ENCODE measurements at regions not wholly inside any gene's neighbourhood (a gene's known extent, or its start where the extent isn't known, plus 50 kb on each side); places are given as distances from the start of the nearest gene placed in this dataset.

DNA sequence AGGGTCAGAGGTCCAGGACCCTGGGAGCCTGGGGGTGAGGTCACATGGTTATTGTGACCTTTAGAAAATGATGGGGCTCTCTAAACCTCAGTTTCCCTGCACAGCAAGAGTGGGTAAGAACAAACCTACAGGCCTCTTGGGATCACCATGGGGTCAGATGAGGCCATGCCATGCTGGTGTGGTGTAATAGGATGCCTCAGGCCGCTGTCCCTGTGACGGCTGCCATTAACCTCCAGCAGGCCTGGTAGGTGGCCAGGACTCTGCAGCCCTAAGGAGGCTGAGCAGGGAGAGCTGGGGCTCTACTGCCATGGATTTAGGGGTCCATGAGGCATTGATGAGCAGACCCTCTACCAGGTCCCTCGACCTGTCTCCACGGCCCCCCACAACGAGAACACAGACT is 265.5 kb downstream of the CTTN start:
- H3K4me3 ChIP-seq = no peak overlapping the region
- TF ChIP-seq POLR2A (IDR thresholded peaks at IDR 0.05) = no peak
- TF ChIP-seq, protein P1, sequence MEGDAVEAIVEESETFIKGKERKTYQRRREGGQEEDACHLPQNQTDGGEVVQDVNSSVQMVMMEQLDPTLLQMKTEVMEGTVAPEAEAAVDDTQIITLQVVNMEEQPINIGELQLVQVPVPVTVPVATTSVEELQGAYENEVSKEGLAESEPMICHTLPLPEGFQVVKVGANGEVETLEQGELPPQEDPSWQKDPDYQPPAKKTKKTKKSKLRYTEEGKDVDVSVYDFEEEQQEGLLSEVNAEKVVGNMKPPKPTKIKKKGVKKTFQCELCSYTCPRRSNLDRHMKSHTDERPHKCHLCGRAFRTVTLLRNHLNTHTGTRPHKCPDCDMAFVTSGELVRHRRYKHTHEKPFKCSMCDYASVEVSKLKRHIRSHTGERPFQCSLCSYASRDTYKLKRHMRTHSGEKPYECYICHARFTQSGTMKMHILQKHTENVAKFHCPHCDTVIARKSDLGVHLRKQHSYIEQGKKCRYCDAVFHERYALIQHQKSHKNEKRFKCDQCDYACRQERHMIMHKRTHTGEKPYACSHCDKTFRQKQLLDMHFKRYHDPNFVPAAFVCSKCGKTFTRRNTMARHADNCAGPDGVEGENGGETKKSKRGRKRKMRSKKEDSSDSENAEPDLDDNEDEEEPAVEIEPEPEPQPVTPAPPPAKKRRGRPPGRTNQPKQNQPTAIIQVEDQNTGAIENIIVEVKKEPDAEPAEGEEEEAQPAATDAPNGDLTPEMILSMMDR (IDR thresholded peaks at IDR 0.05) = no peak

DNA sequence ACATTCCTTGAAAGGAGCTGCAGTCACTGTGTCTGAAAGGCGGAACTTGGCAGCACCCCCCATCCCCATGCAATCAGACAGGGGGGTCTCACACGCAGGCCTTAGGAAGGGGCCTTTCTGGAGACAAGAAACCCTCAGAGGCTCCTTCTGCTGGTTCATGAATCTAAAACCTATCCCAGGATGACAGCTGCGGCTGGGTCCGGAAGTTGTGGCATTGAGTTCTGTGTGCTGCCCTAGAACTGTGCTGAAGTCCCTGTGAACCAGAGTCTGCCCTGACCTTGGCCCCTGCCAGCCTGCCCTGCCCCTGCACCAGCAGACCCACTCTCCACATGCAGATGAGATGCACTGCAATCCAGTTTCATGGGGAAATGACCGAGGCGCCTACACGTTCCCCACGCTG is 268.0 kb downstream of the CTTN start:
- H3K27ac ChIP-seq = no peak overlapping the region
- no peak overlapping the region for H3K4me3 ChIP-seq
- TF ChIP-seq, protein P1 (IDR thresholded peaks at IDR 0.05) = no peak
- TF ChIP-seq POLR2A (IDR thresholded peaks at IDR 0.05) = no peak
- H3K27me3 ChIP-seq = no peaks in the 10 kb centered on the region
- DNase-seq = no peak
- H3K36me3 ChIP-seq = no peaks in the 10 kb centered on the region
- no peaks in the 10 kb centered on the region for H3K9me3 ChIP-seq
- no peaks in the 10 kb centered on the region for H3K4me1 ChIP-seq

More for the DNA sequence above, 265.5 kb downstream of the CTTN start:
- no peaks in the 10 kb centered on the region for H3K27me3 ChIP-seq
- DNase-seq = no peak
- H3K4me1 ChIP-seq = no peaks in the 10 kb centered on the region
- no peaks in the 10 kb centered on the region for H3K36me3 ChIP-seq
- H3K9me3 ChIP-seq = no peaks in the 10 kb centered on the region
- no peak overlapping the region for H3K27ac ChIP-seq

DNA sequence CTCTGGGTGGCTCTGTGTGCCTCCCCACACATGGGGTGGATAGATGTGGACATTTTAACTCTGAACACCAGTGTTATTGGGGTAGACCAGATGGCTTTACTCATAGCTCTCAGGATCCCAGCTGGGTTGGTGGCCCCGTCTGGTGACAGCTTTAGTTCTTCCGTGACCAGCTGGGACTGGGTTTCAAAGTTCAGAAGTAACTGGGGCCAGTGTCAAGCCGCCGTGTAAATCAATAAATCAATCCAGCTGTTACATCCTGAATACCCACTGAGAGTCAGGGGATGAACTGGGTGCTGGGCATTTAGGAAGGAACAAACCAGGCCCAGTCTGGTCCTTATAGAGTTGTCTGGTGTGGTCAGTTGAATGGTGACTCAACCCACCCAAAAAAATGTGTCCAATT is 269.4 kb downstream of the CTTN start:
- no peaks in the 10 kb centered on the region for H3K9me3 ChIP-seq
- H3K36me3 ChIP-seq = no peaks in the 10 kb centered on the region
- no peak overlapping the region for H3K27ac ChIP-seq
- no peaks in the 10 kb centered on the region for H3K4me1 ChIP-seq
- DNase-seq = no peak
- TF ChIP-seq, protein P1 (IDR thresholded peaks at IDR 0.05) = no peak
- TF ChIP-seq POLR2A (IDR thresholded peaks at IDR 0.05) = no peak
- no peak overlapping the region for H3K4me3 ChIP-seq
- H3K27me3 ChIP-seq = no peaks in the 10 kb centered on the region

DNA sequence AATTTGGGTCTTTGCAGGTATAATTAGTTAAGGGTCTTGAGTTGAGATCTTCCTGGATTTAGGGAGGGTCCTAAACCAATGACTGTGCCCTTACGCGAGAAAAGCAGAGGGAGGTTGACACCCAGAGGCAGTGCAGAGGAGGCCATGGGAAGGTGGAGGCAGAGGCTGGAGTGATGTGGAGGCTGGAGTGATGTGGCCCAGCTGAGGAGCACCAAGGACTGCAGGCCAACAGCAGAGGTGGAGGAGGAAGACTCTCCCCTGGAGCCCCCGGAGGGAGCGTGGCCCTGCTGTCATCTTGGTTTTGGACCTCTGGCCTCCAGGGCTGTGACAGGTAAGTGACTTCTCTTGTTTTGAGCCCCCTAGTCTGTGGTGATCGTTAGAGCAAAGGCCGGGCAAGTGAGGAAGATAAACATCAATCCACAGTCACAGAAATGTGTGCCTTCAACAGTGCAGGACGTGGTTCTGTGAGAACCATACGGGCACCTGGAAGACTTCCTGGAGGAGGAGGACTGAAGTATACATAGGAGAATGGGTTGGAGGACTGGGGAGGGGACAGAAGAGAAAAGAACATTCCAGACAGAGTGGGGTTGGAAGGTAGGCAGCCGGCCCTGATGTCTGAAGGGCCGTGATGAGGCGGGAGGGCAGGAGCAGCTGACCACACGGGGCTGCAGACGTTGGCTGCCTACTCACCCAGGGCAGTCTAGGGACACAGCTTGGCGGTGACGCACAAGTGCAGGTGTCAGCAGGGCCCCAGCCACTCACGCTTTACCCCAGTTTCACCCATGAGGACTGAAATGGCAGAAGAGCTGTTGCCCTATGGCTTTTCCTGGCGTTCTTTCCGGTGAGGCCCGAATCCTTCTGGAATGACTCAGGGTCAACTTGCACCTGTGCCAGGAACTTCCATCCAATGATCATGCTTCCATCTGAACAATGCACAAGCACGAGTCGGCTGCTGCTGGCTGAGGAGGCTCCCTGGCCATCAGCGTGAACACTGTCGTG is 270.2 kb downstream of the CTTN start:
- H3K4me1 ChIP-seq = no peaks in the 10 kb centered on the region
- no peak overlapping the region for H3K4me3 ChIP-seq
- no peaks in the 10 kb centered on the region for H3K27me3 ChIP-seq
- H3K27ac ChIP-seq = no peak overlapping the region
- H3K9me3 ChIP-seq = no peaks in the 10 kb centered on the region
- H3K36me3 ChIP-seq = no peaks in the 10 kb centered on the region
- DNase-seq = no peak
- no peak for TF ChIP-seq POLR2A (IDR thresholded peaks at IDR 0.05)
- TF ChIP-seq, protein P1 (IDR thresholded peaks at IDR 0.05) = no peak

DNA sequence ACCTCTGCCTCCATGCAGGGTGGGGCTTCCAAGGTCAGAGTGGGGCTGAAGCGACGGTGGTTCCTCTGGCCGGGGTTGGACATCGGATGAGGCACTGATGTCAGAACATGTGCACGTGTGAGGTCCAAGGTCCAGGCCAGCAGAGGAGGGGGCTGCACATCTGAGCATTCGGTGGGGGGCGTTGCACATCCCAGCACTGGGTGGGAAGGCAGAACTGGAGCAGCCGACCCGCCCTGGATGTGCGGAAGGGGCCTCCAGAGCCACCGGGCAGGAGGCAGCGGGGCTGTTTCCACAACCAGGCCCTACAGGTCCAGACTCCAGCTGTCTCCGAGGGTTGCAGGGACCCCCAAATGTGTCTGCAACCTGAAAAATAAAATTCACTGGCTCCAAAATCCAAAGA is 271.0 kb downstream of the CTTN start:
- Histone ChIP-seq H3K27me3 (no peaks in the 10 kb centered on the region), H3K27ac (no peak overlapping the region), H3K9me3 (no peaks in the 10 kb centered on the region), H3K4me1 (no peaks in the 10 kb centered on the region), H3K4me3 (no peak overlapping the region), H3K36me3 (no peaks in the 10 kb centered on the region)
- TF ChIP-seq, protein P1 (IDR thresholded peaks at IDR 0.05) = no peak
- TF ChIP-seq POLR2A (IDR thresholded peaks at IDR 0.05) = no peak
- no peak for DNase-seq
